ENCODE measurements at regions not wholly inside any gene's neighbourhood (a gene's known extent, or its start where the extent isn't known, plus 50 kb on each side); places are given as distances from the start of the nearest gene placed in this dataset.

DNA sequence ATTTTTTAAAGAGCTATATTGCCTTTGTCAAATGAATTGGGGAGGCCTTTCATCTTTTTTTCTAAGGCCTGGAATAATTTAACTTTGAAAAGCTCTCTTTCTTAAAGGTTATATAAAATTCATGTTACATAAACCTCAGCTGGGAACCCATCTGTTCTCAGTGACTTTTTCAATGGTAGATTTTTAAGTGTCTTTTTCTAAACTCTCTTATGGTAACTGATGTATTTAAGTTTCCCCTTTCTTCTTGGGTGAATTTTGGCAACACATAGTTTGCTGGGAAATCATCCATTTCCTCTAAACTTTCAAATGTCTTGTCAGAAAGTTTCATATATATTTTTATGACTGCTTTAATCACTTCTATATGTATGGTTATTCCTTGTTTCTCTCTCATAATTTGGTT, 362.2 kb upstream of the KLF6 start:
- TF ChIP-seq POLR2A (IDR thresholded peaks at IDR 0.05), result no peak
- TF ChIP-seq, protein P1, sequence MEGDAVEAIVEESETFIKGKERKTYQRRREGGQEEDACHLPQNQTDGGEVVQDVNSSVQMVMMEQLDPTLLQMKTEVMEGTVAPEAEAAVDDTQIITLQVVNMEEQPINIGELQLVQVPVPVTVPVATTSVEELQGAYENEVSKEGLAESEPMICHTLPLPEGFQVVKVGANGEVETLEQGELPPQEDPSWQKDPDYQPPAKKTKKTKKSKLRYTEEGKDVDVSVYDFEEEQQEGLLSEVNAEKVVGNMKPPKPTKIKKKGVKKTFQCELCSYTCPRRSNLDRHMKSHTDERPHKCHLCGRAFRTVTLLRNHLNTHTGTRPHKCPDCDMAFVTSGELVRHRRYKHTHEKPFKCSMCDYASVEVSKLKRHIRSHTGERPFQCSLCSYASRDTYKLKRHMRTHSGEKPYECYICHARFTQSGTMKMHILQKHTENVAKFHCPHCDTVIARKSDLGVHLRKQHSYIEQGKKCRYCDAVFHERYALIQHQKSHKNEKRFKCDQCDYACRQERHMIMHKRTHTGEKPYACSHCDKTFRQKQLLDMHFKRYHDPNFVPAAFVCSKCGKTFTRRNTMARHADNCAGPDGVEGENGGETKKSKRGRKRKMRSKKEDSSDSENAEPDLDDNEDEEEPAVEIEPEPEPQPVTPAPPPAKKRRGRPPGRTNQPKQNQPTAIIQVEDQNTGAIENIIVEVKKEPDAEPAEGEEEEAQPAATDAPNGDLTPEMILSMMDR (IDR thresholded peaks at IDR 0.05), result no peak

Data from testis (tissue), 2 donors.